ENCODE measurements at regions not wholly inside any gene's neighbourhood (a gene's known extent, or its start where the extent isn't known, plus 50 kb on each side); places are given as distances from the start of the nearest gene placed in this dataset.

GRCh38 chr4:23374259-23374658, 515.6 kb downstream of the PPARGC1A start:
- Histone ChIP-seq H4K91ac (ENCODE audit: insufficient read depth, low read depth, low read length) (no peak overlapping the region), H3K4me2 (ENCODE audit: low read depth, low read length) (no peak overlapping the region), H3K14ac (replicated peaks; ENCODE audit: low read depth, low read length) (no peak overlapping the region), H2AK5ac (ENCODE audit: low read depth, low read length) (no peak overlapping the region), H3K9ac (ENCODE audit: low read depth, low read length) (no peak overlapping the region), H2AK9ac (replicated peaks; ENCODE audit: low read depth, low read length, poor library complexity) (no peak overlapping the region), H3K23ac (ENCODE audit: low read depth, low read length) (no peak overlapping the region), H2AFZ (replicated peaks; ENCODE audit: low read length, poor library complexity) (no peak overlapping the region), H3K4me3 (ENCODE audit: insufficient read depth, low read depth, low read length) (no peak overlapping the region), H3K79me1 (ENCODE audit: low read depth in 1 of 2, low read length in 2 of 2) (no peaks in the 10 kb centered on the region), H3K27ac (ENCODE audit: insufficient read depth, low read length) (no peak overlapping the region), H3K9me3 (ENCODE audit: control insufficient read depth, insufficient read depth, low read length) (0 out of 2 replicates have a peak, but pooled peaks cover 2% of the 10 kb centered on the region), H4K20me1 (ENCODE audit: insufficient read depth, low read length) (no peaks in the 10 kb centered on the region), H2BK15ac (ENCODE audit: low read depth, low read length) (no peak overlapping the region), H4K8ac (ENCODE audit: low read depth in 2 of 2, low read length in 2 of 2) (no peak overlapping the region), H3K56ac (ENCODE audit: extremely low read depth, insufficient read depth, low read length) (no peak overlapping the region), H2BK5ac (ENCODE audit: low read depth, low read length, poor library complexity, severe bottlenecking) (no peak overlapping the region), H3K4me1 (ENCODE audit: control insufficient read depth, insufficient read depth, low read length) (no peaks in the 10 kb centered on the region), H2BK120ac (ENCODE audit: low read depth, low read length) (no peak overlapping the region), H2BK20ac (ENCODE audit: low read depth, low read length) (no peak overlapping the region), H3K18ac (ENCODE audit: low read depth, low read length) (no peak overlapping the region), H3K9me1 (ENCODE audit: insufficient read depth, low read length) (no peaks in the 10 kb centered on the region), H4K5ac (ENCODE audit: low read depth, low read length) (no peak overlapping the region), H3K27me3 (ENCODE audit: control insufficient read depth, insufficient read depth, low read length) (no peaks in the 10 kb centered on the region), H3K36me3 (ENCODE audit: control insufficient read depth, insufficient read depth, low read length) (no peaks in the 10 kb centered on the region), H3K4ac (ENCODE audit: low read depth, low read length) (no peak overlapping the region)
- ATAC-seq (ENCODE audit: low read depth) (no peak), DNase-seq (no peak)
- in situ Hi-C loops (cut with MboI; ENCODE audit: low sequenced_read_pairs), result no loop called here
- intact Hi-C loops (cut with micrococcal nuclease), result no loop called here
- BruUV-seq (replicated peaks), result no TSS peak
- CTCF ChIA-PET, result no interaction called here
- no CpG with 5 or more reads among the region's 4 CpGs for WGBS, 2 experiments (ENCODE audit: extremely low coverage in 2 of 2, insufficient read length in 1 of 2)
- TF ChIP-seq USF2 (IDR thresholded peaks at IDR 0.05; ENCODE audit: low read depth, low read length) (no peak), BHLHE40 (IDR thresholded peaks at IDR 0.05; ENCODE audit: low read depth, low read length) (no peak), CHD1 (IDR thresholded peaks at IDR 0.05; ENCODE audit: low read depth, low read length) (no peak), MAFK (IDR thresholded peaks at IDR 0.05; ENCODE audit: low read depth, low read length) (no peak), POLR2A (IDR thresholded peaks at IDR 0.05; ENCODE audit: low read depth, low read length) (no peak), RCOR1 (IDR thresholded peaks at IDR 0.05; ENCODE audit: insufficient replicate concordance, low read length) (no peak), RFX5 (IDR thresholded peaks at IDR 0.05; ENCODE audit: low read depth, low read length) (no peak), SMC3 (IDR thresholded peaks at IDR 0.05; ENCODE audit: low read depth, low read length) (no peak), NFE2L2 (IDR thresholded peaks at IDR 0.05; ENCODE audit: low read depth, low read length) (no peak), CTCF (conservative IDR thresholded peaks at IDR 0.05; ENCODE audit: low read depth, low read length) (no peak), MAZ (IDR thresholded peaks at IDR 0.05; ENCODE audit: borderline replicate concordance, low read depth, low read length) (no peak), MXI1 (IDR thresholded peaks at IDR 0.05; ENCODE audit: borderline replicate concordance, low read depth, low read length) (no peak), FOS (IDR thresholded peaks at IDR 0.05; ENCODE audit: low read depth, low read length) (no peak), CEBPB (IDR thresholded peaks at IDR 0.05; ENCODE audit: low read depth, low read length) (no peak), ELK1 (IDR thresholded peaks at IDR 0.05; ENCODE audit: borderline replicate concordance, low read depth, low read length) (no peak), RAD21 (IDR thresholded peaks at IDR 0.05; ENCODE audit: low read length) (no peak)
- POLR2A ChIA-PET (ENCODE audit: unreplicated experiment), result no interaction called here
- dilution Hi-C loops (cut with HindIII; ENCODE audit: low sequenced_read_pairs, unreplicated experiment), result no loop called here
